GM12878 (cell line): ENCODE measurements at regions not wholly inside any gene's neighbourhood (a gene's known extent, or its start where the extent isn't known, plus 50 kb on each side); places are given as distances from the start of the nearest gene placed in this dataset.

ENCODE experiments used
- ATAC-seq: fragments of 200-7000 bp; cut with Tn5 transposase; 3 replicates; pipeline ENCODE4 v1.9.1; 2020; ENCODE audit warnings: mild to moderate bottlenecking, moderate library complexity
- BruUV-seq: library from RNA; stranded (reverse); fragments of 400-500 nt; replicated peaks from 2 replicates; lab custom pipeline; 2021; lab: Mats Ljungman, UMichigan
- CTCF ChIA-PET: fragments of 300-600 bp; sonication (Branson Sonifier 250); formaldehyde crosslinking; extraction: SDS; loops from one replicate; lab custom pipeline; 2021; ENCODE audit warnings: inconsistent platforms; lab: Yijun Ruan, JAX
- POLR2A ChIA-PET: fragments of 350-600 bp; formaldehyde crosslinking; extraction: SDS; loops from one replicate; lab custom pipeline; 2021; ENCODE audit warnings: inconsistent platforms; lab: Charles Lee
- RAD21 ChIA-PET: fragments of 300-600 bp; sonication (Branson Sonifier 250); formaldehyde crosslinking; loops from one replicate; lab custom pipeline; 2023; ENCODE audit warnings: antibody characterized with exemption; ENCODE audit not compliant: unreplicated experiment; lab: Charles Lee
- SMC1A ChIA-PET: fragments of 300-600 bp; sonication (Branson Sonifier 250); formaldehyde crosslinking; loops from one replicate; lab custom pipeline; 2023; ENCODE audit not compliant: unreplicated experiment, uncharacterized antibody; lab: Charles Lee
- DNase-seq: peaks from one replicate; pipeline ENCODE4 v3.0.0-alpha.2; 2011; ENCODE audit warnings: low read depth, low spot score
- FAIRE-seq: peaks from 3 replicates; lab custom pipeline; 2011; peaks lifted over from hg19 to GRCh38; lab: Jason Lieb, UNC
- H2AFZ ChIP-seq: 2 replicates; pipeline ENCODE4 v1.6.0; 2011; ENCODE audit warnings: low read depth, low read length, control low read depth; ENCODE audit not compliant: control insufficient read depth
- H3K27ac ChIP-seq: 2 replicates; pipeline ENCODE4 v1.5.1; 2011; ENCODE audit warnings: control low read depth; ENCODE audit not compliant: control insufficient read depth, insufficient read depth
- H3K27me3 ChIP-seq, 2 experiments: replicated peaks in 1 of 2; 2 replicates each; pipeline versions ENCODE4 v1.6.0 to v1.6.1; 2011; ENCODE audit warnings: low read length in 1 of 2; ENCODE audit not compliant: control insufficient read depth in 2 of 2, insufficient read depth in 2 of 2
- H3K36me3 ChIP-seq, 2 experiments: 2 replicates each; pipeline ENCODE4 v1.5.1; 2011; ENCODE audit warnings: low read length in 1 of 2; ENCODE audit not compliant: control insufficient read depth in 2 of 2, insufficient read depth in 2 of 2
- H3K4me1 ChIP-seq: 2 replicates; pipeline ENCODE4 v1.6.1; 2011; ENCODE audit warnings: mild to moderate bottlenecking, low read length, moderate library complexity, mixed read lengths; ENCODE audit not compliant: control insufficient read depth, insufficient read depth
- H3K4me2 ChIP-seq: 2 replicates; pipeline ENCODE4 v1.6.0; 2011; ENCODE audit warnings: control low read depth; ENCODE audit not compliant: control insufficient read depth, insufficient read depth
- H3K4me3 ChIP-seq: fragments of 200-600 bp; sonication (generic); 2 replicates; pipeline ENCODE4 v1.5.1; 2016
- H3K79me2 ChIP-seq: 2 replicates; pipeline ENCODE4 v1.6.0; 2011; ENCODE audit warnings: low read length; ENCODE audit not compliant: control insufficient read depth, insufficient read depth
- H3K9ac ChIP-seq: 2 replicates; pipeline ENCODE4 v1.8.0; 2011; ENCODE audit warnings: low read length, control low read depth, mixed read lengths; ENCODE audit not compliant: control insufficient read depth, insufficient read depth
- H3K9me3 ChIP-seq: replicated peaks from 3 replicates; pipeline ENCODE4 v1.5.1; 2011; ENCODE audit warnings: mild to moderate bottlenecking, low read length; ENCODE audit not compliant: control insufficient read depth, insufficient read depth
- H4K20me1 ChIP-seq: 2 replicates; pipeline ENCODE4 v1.6.0; 2011; ENCODE audit not compliant: control insufficient read depth, insufficient read depth
- BMI1 ChIP-seq: fragments of 450-650 bp; IDR thresholded peaks from 2 replicates; pipeline ENCODE4 v1.6.1; 2016; ENCODE audit warnings: mild to moderate bottlenecking, moderate library complexity, borderline replicate concordance
- CBX3 ChIP-seq: fragments of 200-600 bp; sonication (generic); IDR thresholded peaks from 2 replicates; pipeline ENCODE4 v1.6.1; 2016; ENCODE audit warnings: low read depth, borderline replicate concordance
- DPF2 ChIP-seq: fragments of 450-650 bp; IDR thresholded peaks from 2 replicates; pipeline ENCODE4 v1.6.1; 2017; ENCODE audit warnings: mild to moderate bottlenecking
- IRF4 ChIP-seq: IDR thresholded peaks from 2 replicates; pipeline ENCODE4 v1.6.1; 2011; ENCODE audit warnings: low read depth, low read length
- KAT2A ChIP-seq: conservative IDR thresholded peaks from 2 replicates; pipeline ENCODE4 v1.6.1; 2011; ENCODE audit warnings: low read depth, low read length; ENCODE audit not compliant: control insufficient read depth
- NFXL1 ChIP-seq: fragments of 450-650 bp; IDR thresholded peaks from 2 replicates; pipeline ENCODE4 v1.6.1; 2017; ENCODE audit warnings: antibody characterized with exemption, mild to moderate bottlenecking, borderline replicate concordance
- STAT1 ChIP-seq: fragments of 450-650 bp; conservative IDR thresholded peaks from 2 replicates; pipeline ENCODE4 v1.6.1; 2014; ENCODE audit warnings: antibody characterized with exemption, mild to moderate bottlenecking
- YBX1 ChIP-seq: fragments of 450-650 bp; IDR thresholded peaks from 2 replicates; pipeline ENCODE4 v1.6.1; 2016; ENCODE audit warnings: antibody characterized with exemption
- ZBED1 ChIP-seq: IDR thresholded peaks from 2 replicates; pipeline ENCODE4 v1.6.1; 2016; ENCODE audit warnings: borderline replicate concordance
- ZZZ3 ChIP-seq: IDR thresholded peaks from 2 replicates; pipeline ENCODE4 v1.6.1; 2011; ENCODE audit warnings: low read depth; ENCODE audit not compliant: control insufficient read depth, insufficient read length
- WGBS: methylation state at CpG from one replicate; pipeline ENCODE4 v1.1.6; 2016; ENCODE audit warnings: low lambda C conversion rate; ENCODE audit not compliant: insufficient replicate concordance, insufficient coverage; ENCODE audit errors: missing lambda C conversion rate; 5-methylcytosine and 5-hydroxymethylcytosine counted together
- in situ Hi-C: fragments of 300-500 bp; cut with MboI; formaldehyde crosslinking; loops from 9 replicates; pipeline ENCODE4 v1.14.3; 2018; ENCODE audit warnings: mixed read lengths
- intact Hi-C: fragments of 100-400 bp; cut with micrococcal nuclease; formaldehyde crosslinking; loops from one replicate; pipeline ENCODE4 v1.14.2; 2022; ENCODE audit not compliant: unreplicated experiment
- TF ChIP-seq, protein P1 (sequence below): fragments of 450-650 bp; IDR thresholded peaks from 2 replicates; pipeline ENCODE4 v1.6.1; 2017; ENCODE audit warnings: borderline replicate concordance
- TF ChIP-seq, protein P2 (sequence below): fragments of 450-650 bp; IDR thresholded peaks from 2 replicates; pipeline ENCODE4 v1.6.1; 2017; ENCODE audit warnings: mild to moderate bottlenecking, moderate library complexity
- TF ChIP-seq, protein P3 (sequence below): fragments of 450-650 bp; IDR thresholded peaks from 2 replicates; pipeline ENCODE4 v1.6.1; 2017; ENCODE audit warnings: mild to moderate bottlenecking
- TF ChIP-seq, protein P4 (sequence below): fragments of 450-650 bp; IDR thresholded peaks from 2 replicates; pipeline ENCODE4 v1.6.1; 2016; ENCODE audit warnings: mild to moderate bottlenecking, moderate library complexity, borderline replicate concordance

DNA sequence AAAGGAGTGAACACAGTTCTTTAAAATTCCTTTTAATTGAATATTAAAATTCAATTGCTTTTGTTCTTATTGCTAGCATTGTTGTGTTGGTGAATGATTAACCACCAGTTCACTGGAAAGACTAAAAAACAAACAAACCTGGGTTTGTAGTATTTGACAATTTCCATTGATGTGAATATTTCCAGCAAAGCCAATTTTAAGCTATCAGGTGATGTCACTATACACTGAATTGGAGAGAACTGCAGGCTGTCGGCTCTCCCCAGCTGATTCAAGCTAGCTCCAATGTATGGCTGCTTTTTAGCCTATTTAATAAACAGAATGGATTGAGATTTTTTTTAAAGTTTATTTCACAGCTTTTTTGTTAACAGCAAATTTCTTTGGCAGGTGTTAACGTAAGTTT is 1753.6 kb upstream of the SEL1L start:
- RAD21 ChIA-PET: no interaction called here
- H3K4me3 ChIP-seq: no peak overlapping the region
- H3K9ac ChIP-seq: no peak overlapping the region
- DNase-seq (no peak), ATAC-seq (no peak), FAIRE-seq (no peak)
- no peak overlapping the region for H2AFZ ChIP-seq
- H3K9me3 ChIP-seq: no peaks in the 10 kb centered on the region
- H3K27me3 ChIP-seq: no peaks in the 10 kb centered on the region
- POLR2A ChIA-PET: no interaction called here
- intact Hi-C loops: no loop called here
- CTCF ChIA-PET: interaction anchor here (1.1 kb wide), 1 partner anchor 13 kb away, joined by 4 read pairs; no protein-coding TSS in a partner anchor
- H3K4me1 ChIP-seq: no peaks in the 10 kb centered on the region
- no TSS peak for BruUV-seq
- no peak overlapping the region for H3K27ac ChIP-seq
- H3K36me3 ChIP-seq: no peaks in the 10 kb centered on the region
- no peaks in the 10 kb centered on the region for H3K79me2 ChIP-seq
- in situ Hi-C loops: no loop called here
- H3K4me2 ChIP-seq: no peak overlapping the region
- no peaks in the 10 kb centered on the region for H4K20me1 ChIP-seq
- 2% methylated on average over 2 of the region's 2 CpGs for WGBS
- SMC1A ChIA-PET: interaction anchor here (0.6 kb wide), 1 partner anchor 24 kb away, joined by 4 read pairs; no protein-coding TSS in a partner anchor
- TF ChIP-seq IRF4 (no peak), BMI1 (no peak), CBX3 (no peak), DPF2 (no peak), ZZZ3 (no peak), STAT1 (no peak), ZBED1 (no peak), NFXL1 (no peak), KAT2A (no peak), YBX1 (no peak)
- TF ChIP-seq, protein P1, sequence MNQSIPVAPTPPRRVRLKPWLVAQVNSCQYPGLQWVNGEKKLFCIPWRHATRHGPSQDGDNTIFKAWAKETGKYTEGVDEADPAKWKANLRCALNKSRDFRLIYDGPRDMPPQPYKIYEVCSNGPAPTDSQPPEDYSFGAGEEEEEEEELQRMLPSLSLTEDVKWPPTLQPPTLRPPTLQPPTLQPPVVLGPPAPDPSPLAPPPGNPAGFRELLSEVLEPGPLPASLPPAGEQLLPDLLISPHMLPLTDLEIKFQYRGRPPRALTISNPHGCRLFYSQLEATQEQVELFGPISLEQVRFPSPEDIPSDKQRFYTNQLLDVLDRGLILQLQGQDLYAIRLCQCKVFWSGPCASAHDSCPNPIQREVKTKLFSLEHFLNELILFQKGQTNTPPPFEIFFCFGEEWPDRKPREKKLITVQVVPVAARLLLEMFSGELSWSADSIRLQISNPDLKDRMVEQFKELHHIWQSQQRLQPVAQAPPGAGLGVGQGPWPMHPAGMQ: no peak
- TF ChIP-seq, protein P2, sequence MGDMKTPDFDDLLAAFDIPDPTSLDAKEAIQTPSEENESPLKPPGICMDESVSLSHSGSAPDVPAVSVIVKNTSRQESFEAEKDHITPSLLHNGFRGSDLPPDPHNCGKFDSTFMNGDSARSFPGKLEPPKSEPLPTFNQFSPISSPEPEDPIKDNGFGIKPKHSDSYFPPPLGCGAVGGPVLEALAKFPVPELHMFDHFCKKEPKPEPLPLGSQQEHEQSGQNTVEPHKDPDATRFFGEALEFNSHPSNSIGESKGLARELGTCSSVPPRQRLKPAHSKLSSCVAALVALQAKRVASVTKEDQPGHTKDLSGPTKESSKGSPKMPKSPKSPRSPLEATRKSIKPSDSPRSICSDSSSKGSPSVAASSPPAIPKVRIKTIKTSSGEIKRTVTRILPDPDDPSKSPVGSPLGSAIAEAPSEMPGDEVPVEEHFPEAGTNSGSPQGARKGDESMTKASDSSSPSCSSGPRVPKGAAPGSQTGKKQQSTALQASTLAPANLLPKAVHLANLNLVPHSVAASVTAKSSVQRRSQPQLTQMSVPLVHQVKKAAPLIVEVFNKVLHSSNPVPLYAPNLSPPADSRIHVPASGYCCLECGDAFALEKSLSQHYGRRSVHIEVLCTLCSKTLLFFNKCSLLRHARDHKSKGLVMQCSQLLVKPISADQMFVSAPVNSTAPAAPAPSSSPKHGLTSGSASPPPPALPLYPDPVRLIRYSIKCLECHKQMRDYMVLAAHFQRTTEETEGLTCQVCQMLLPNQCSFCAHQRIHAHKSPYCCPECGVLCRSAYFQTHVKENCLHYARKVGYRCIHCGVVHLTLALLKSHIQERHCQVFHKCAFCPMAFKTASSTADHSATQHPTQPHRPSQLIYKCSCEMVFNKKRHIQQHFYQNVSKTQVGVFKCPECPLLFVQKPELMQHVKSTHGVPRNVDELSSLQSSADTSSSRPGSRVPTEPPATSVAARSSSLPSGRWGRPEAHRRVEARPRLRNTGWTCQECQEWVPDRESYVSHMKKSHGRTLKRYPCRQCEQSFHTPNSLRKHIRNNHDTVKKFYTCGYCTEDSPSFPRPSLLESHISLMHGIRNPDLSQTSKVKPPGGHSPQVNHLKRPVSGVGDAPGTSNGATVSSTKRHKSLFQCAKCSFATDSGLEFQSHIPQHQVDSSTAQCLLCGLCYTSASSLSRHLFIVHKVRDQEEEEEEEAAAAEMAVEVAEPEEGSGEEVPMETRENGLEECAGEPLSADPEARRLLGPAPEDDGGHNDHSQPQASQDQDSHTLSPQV: no peak
- TF ChIP-seq, protein P3, sequence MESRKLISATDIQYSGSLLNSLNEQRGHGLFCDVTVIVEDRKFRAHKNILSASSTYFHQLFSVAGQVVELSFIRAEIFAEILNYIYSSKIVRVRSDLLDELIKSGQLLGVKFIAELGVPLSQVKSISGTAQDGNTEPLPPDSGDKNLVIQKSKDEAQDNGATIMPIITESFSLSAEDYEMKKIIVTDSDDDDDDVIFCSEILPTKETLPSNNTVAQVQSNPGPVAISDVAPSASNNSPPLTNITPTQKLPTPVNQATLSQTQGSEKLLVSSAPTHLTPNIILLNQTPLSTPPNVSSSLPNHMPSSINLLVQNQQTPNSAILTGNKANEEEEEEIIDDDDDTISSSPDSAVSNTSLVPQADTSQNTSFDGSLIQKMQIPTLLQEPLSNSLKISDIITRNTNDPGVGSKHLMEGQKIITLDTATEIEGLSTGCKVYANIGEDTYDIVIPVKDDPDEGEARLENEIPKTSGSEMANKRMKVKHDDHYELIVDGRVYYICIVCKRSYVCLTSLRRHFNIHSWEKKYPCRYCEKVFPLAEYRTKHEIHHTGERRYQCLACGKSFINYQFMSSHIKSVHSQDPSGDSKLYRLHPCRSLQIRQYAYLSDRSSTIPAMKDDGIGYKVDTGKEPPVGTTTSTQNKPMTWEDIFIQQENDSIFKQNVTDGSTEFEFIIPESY: no peak
- TF ChIP-seq, protein P4, sequence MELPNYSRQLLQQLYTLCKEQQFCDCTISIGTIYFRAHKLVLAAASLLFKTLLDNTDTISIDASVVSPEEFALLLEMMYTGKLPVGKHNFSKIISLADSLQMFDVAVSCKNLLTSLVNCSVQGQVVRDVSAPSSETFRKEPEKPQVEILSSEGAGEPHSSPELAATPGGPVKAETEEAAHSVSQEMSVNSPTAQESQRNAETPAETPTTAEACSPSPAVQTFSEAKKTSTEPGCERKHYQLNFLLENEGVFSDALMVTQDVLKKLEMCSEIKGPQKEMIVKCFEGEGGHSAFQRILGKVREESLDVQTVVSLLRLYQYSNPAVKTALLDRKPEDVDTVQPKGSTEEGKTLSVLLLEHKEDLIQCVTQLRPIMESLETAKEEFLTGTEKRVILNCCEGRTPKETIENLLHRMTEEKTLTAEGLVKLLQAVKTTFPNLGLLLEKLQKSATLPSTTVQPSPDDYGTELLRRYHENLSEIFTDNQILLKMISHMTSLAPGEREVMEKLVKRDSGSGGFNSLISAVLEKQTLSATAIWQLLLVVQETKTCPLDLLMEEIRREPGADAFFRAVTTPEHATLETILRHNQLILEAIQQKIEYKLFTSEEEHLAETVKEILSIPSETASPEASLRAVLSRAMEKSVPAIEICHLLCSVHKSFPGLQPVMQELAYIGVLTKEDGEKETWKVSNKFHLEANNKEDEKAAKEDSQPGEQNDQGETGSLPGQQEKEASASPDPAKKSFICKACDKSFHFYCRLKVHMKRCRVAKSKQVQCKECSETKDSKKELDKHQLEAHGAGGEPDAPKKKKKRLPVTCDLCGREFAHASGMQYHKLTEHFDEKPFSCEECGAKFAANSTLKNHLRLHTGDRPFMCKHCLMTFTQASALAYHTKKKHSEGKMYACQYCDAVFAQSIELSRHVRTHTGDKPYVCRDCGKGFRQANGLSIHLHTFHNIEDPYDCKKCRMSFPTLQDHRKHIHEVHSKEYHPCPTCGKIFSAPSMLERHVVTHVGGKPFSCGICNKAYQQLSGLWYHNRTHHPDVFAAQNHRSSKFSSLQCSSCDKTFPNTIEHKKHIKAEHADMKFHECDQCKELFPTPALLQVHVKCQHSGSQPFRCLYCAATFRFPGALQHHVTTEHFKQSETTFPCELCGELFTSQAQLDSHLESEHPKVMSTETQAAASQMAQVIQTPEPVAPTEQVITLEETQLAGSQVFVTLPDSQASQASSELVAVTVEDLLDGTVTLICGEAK: no peak
